ENCODE measurements at regions not wholly inside any gene's neighbourhood (a gene's known extent, or its start where the extent isn't known, plus 50 kb on each side); places are given as distances from the start of the nearest gene placed in this dataset.

DNA sequence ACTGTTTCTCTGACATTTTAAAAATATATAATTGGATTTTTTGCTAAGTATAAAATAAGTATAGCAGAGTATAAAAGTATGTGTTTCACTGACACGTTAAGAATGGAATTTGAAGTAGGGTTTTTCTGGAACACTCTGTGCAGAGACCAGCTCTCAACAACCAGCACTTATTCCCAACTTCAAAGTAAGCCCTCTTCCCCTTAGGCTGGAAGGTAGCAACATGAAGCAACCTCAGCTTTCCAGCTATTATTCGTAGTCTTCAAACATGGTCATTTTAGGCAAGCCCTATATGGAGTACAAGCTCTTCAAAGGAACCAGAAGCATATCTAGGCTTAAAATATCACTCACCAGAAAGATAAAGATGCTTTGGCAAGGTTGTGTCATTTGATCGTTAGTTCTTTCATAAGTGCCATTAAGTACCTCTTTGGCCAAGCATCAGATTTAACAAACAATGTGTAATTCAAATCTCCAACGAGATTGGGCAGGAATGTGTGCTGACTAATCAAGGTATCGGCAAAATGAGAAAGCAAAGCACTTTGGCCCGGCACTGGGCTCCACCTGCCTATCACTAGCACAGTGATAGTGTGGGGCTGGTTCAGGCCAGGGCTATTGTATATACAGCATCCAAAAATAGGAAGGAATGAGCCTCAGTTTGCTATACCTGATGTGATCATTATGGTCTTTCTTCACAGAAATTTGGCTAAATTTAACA lies 95.9 kb upstream of the FREM2 start:
- TF ChIP-seq, protein P1, sequence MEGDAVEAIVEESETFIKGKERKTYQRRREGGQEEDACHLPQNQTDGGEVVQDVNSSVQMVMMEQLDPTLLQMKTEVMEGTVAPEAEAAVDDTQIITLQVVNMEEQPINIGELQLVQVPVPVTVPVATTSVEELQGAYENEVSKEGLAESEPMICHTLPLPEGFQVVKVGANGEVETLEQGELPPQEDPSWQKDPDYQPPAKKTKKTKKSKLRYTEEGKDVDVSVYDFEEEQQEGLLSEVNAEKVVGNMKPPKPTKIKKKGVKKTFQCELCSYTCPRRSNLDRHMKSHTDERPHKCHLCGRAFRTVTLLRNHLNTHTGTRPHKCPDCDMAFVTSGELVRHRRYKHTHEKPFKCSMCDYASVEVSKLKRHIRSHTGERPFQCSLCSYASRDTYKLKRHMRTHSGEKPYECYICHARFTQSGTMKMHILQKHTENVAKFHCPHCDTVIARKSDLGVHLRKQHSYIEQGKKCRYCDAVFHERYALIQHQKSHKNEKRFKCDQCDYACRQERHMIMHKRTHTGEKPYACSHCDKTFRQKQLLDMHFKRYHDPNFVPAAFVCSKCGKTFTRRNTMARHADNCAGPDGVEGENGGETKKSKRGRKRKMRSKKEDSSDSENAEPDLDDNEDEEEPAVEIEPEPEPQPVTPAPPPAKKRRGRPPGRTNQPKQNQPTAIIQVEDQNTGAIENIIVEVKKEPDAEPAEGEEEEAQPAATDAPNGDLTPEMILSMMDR (IDR thresholded peaks at IDR 0.05): no peak
- no peak for TF ChIP-seq POLR2A (IDR thresholded peaks at IDR 0.05)
- Histone ChIP-seq H3K4me3 (no peak overlapping the region), H3K36me3 (no peaks in the 10 kb centered on the region), H3K4me1 (no peaks in the 10 kb centered on the region), H3K27me3 (no peaks in the 10 kb centered on the region), H3K27ac (no peak overlapping the region), H3K9me3 (no peaks in the 10 kb centered on the region)
- ATAC-seq (peak in 1 of 4 donors; percentile 59), DNase-seq (no peak)
- intact Hi-C loops (cut with DNase I): no loop called here
- WGBS (ENCODE audit: insufficient coverage, low coverage, low lambda C conversion rate, missing lambda C conversion rate): 27% methylated on average over 6 of the region's 6 CpGs

DNA sequence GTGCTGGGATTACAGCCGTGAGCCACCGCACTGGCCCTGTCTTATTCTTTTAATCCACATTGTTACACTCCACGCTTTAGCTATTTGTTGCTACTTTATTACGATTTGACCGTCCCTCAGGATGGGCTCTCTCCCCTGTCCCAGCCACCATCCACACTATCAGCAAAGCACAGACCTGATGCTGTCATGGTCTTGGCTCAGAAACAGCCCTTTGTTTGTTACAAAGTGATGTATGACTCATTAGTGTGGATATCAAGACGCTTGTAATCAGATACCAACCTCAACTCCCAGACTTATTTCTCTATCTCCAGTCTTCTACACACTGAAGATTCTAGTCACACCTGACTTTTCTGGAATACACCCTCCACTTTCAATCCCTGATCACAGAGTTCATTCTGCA lies 84.6 kb upstream of the FREM2 start:
- intact Hi-C loops (cut with DNase I): no loop called here
- Histone ChIP-seq H3K27ac (no peak overlapping the region), H3K9me3 (no peaks in the 10 kb centered on the region), H3K36me3 (no peaks in the 10 kb centered on the region), H3K4me1 (no peaks in the 10 kb centered on the region), H3K4me3 (no peak overlapping the region), H3K27me3 (no peaks in the 10 kb centered on the region)
- no peak for TF ChIP-seq POLR2A (IDR thresholded peaks at IDR 0.05)
- TF ChIP-seq, protein P1 (IDR thresholded peaks at IDR 0.05): no peak
- DNase-seq (no peak), ATAC-seq (no peak)
- 70% methylated on average over 6 of the region's 6 CpGs for WGBS (ENCODE audit: insufficient coverage, low coverage, low lambda C conversion rate, missing lambda C conversion rate)

DNA sequence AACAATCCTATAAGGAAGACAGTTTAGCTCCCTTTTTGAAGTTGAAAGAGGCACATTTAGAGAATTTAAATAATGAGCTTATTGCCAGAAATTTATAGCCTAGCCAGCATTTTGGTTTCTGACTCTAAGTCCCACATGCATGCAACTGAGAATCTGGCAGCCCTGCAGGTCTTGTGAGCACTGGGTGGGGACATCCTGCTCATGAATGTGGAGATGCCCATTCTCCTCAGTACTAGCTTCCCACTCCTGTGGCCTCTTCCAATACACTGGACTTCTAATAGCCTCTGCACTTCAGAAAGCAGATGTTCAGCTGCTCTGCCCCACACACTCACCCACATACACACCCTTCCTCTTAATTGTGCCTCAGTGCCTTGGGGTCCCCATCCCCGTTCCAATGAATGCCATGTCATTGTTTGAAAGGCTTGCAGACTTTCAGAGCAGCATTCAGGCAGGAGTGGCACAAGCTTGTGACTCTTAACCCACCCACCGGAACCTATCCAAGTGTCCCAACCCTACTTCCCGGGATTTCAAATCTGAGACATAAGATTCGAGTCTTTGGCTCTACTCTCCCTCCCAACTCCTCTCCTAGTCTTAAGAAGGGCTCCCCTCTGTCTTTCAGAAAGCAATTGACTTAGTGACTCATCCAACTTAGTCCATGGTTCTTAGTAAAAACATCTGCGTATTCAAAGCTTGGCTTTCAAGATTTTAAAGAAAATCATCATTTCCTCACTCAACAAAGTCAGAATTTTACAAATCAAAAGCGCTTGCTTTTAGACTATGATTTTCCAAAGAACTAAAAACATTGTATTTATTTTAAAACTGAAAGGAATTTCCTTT lies 80.0 kb upstream of the FREM2 start:
- no peak overlapping the region for H3K4me3 ChIP-seq
- intact Hi-C loops (cut with DNase I): no loop called here
- no peak overlapping the region for H3K27ac ChIP-seq
- H3K9me3 ChIP-seq: no peaks in the 10 kb centered on the region
- H3K4me1 ChIP-seq: no peaks in the 10 kb centered on the region
- no peaks in the 10 kb centered on the region for H3K36me3 ChIP-seq
- no peak for ATAC-seq
- DNase-seq: no peak
- no peaks in the 10 kb centered on the region for H3K27me3 ChIP-seq
- WGBS (ENCODE audit: insufficient coverage, low coverage, low lambda C conversion rate, missing lambda C conversion rate): 65% methylated on average over 6 of the region's 6 CpGs
- TF ChIP-seq, protein P1 (IDR thresholded peaks at IDR 0.05): no peak
- TF ChIP-seq POLR2A (IDR thresholded peaks at IDR 0.05): no peak

DNA sequence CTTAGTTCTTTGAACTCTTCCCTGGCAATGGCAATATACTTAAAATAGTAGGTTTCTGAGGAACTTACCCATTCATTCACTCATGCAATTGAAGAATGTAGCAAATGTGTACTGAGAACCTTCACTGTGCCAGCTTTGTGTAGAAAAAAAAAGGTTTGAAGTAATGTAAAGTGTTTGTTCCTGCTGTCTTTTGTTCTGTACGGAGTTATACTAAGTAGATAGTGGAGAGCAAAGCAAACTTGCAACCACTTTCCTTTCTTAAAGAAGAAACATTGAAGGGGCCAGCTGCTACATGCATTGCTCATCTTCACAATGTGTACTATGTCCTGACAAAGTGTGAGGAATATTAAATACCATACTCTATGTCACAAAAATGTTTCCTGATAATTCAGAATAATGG lies 68.9 kb upstream of the FREM2 start:
- Histone ChIP-seq H3K36me3 (no peaks in the 10 kb centered on the region), H3K9me3 (no peaks in the 10 kb centered on the region), H3K4me1 (no peaks in the 10 kb centered on the region), H3K27ac (no peak overlapping the region), H3K4me3 (no peak overlapping the region), H3K27me3 (no peaks in the 10 kb centered on the region)
- DNase-seq (no peak), ATAC-seq (no peak)
- intact Hi-C loops (cut with DNase I): no loop called here
- no peak for TF ChIP-seq POLR2A (IDR thresholded peaks at IDR 0.05)
- TF ChIP-seq, protein P1 (IDR thresholded peaks at IDR 0.05): no peak
- WGBS (ENCODE audit: insufficient coverage, low coverage, low lambda C conversion rate, missing lambda C conversion rate): 30% methylated on average over 1 of the region's 1 CpG

Data from right lobe of liver (tissue), 6 donors.